SK-N-SH (cell line): ENCODE measurements at regions not wholly inside any gene's neighbourhood (a gene's known extent, or its start where the extent isn't known, plus 50 kb on each side); places are given as distances from the start of the nearest gene placed in this dataset.

Experiments used
- CTCF ChIA-PET: fragments of 300-600, 350-600 bp; formaldehyde crosslinking; extraction: SDS; loops from one replicate; lab custom pipeline; 2021; lab: Yijun Ruan, JAX
- POLR2A ChIA-PET: fragments of 350-600 bp; sonication (Branson Sonifier 250); formaldehyde crosslinking; extraction: SDS; loops from one replicate; lab custom pipeline; 2020; ENCODE audit warnings: antibody characterized with exemption, inconsistent platforms; lab: Yijun Ruan, JAX
- DNase-seq: peaks from one replicate; pipeline ENCODE4 v3.0.0; 2012
- H2AFZ ChIP-seq: fragments of 200-600 bp; sonication (generic); 2 replicates; pipeline ENCODE4 v1.8.1; 2016; ENCODE audit warnings: antibody characterized with exemption, mild to moderate bottlenecking, low read depth
- H3F3A ChIP-seq: fragments of 200-600 bp; sonication (generic); replicated peaks from 2 replicates; pipeline ENCODE3; 2016; ENCODE audit warnings: antibody characterized with exemption, mild to moderate bottlenecking; ENCODE audit not compliant: insufficient read depth
- H3K27ac ChIP-seq, 2 experiments: fragments of 200-500 bp in 1 of 2; fragments of 200-600 bp in 1 of 2; sonication (Bioruptor generic) in 1 of 2; sonication (generic), shearing (Covaris generic) in 1 of 2; 2 replicates each; pipeline versions ENCODE4 v1.5.1 to v1.6.1; 2014 to 2016; ENCODE audit warnings: low read depth in 2 of 2, inconsistent platforms in 1 of 2, low read length in 1 of 2, mild to moderate bottlenecking in 1 of 2, mixed read lengths in 1 of 2
- H3K27me3 ChIP-seq: fragments of 200-600 bp; sonication (generic), shearing (Covaris generic); 2 replicates; pipeline ENCODE4 v1.6.1; 2016; ENCODE audit warnings: mixed run types; ENCODE audit not compliant: insufficient read depth
- H3K36me3 ChIP-seq, 2 experiments: fragments of 200-500 bp in 1 of 2; fragments of 200-600 bp in 1 of 2; sonication (Bioruptor generic) in 1 of 2; sonication (generic) in 1 of 2; replicated peaks in 1 of 2; 2 replicates each; pipeline versions ENCODE3 to v1.5.1; 2014 to 2016; ENCODE audit warnings: low read length in 1 of 2, mild to moderate bottlenecking in 1 of 2; ENCODE audit not compliant: insufficient read depth in 2 of 2, control insufficient read depth in 1 of 2
- H3K4me1 ChIP-seq, 2 experiments: fragments of 200-500 bp in 1 of 2; fragments of 200-600 bp in 1 of 2; sonication (Bioruptor generic) in 1 of 2; sonication (generic), shearing (Covaris generic) in 1 of 2; 2 replicates each; pipeline versions ENCODE4 v1.5.1 to v1.6.1; 2014 to 2016; ENCODE audit warnings: low read depth in 1 of 2, low read length in 1 of 2, mixed run types in 1 of 2; ENCODE audit not compliant: insufficient read depth in 2 of 2, control insufficient read depth in 1 of 2
- H3K4me2 ChIP-seq: fragments of 200-600 bp; sonication (generic), shearing (Covaris generic); 2 replicates; pipeline ENCODE4 v1.6.1; 2017; ENCODE audit warnings: mixed run types
- H3K4me3 ChIP-seq, 2 experiments: fragments of 200-500 bp in 1 of 2; fragments of 200-600 bp in 1 of 2; sonication (Bioruptor generic) in 1 of 2; sonication (generic), shearing (Covaris generic) in 1 of 2; 2 replicates each; pipeline versions ENCODE4 v1.5.1 to v1.8.1; 2014 to 2016; ENCODE audit warnings: low read depth in 2 of 2, inconsistent platforms in 1 of 2, low read length in 1 of 2, mild to moderate bottlenecking in 1 of 2, mixed read lengths in 1 of 2, moderate library complexity in 1 of 2
- H3K79me2 ChIP-seq: fragments of 200-600 bp; sonication (generic); 2 replicates; pipeline ENCODE4 v1.8.1; 2017; ENCODE audit warnings: mild to moderate bottlenecking; ENCODE audit not compliant: insufficient read depth
- H3K9ac ChIP-seq: fragments of 200-600 bp; sonication (generic); 2 replicates; pipeline ENCODE4 v1.6.1; 2017; ENCODE audit warnings: mixed run types
- H3K9me2 ChIP-seq: fragments of 200-600 bp; sonication (generic); 2 replicates; pipeline ENCODE4 v1.6.1; 2017; ENCODE audit warnings: mixed run types
- H3K9me3 ChIP-seq: fragments of 200-600 bp; sonication (generic); 2 replicates; pipeline ENCODE4 v1.6.1; 2017; ENCODE audit warnings: mixed run types, mild to moderate bottlenecking, moderate library complexity
- H4K20me1 ChIP-seq: fragments of 200-600 bp; sonication (generic); 2 replicates; pipeline ENCODE4 v1.6.1; 2017; ENCODE audit warnings: mild to moderate bottlenecking, mixed run types; ENCODE audit not compliant: insufficient read depth
- CTCF ChIP-seq: fragments of 200-600 bp; sonication (generic); IDR thresholded peaks from 2 replicates; pipeline ENCODE4 v1.6.1; 2017; ENCODE audit warnings: antibody characterized with exemption, mild to moderate bottlenecking, moderate library complexity
- EP300 ChIP-seq, 2 experiments: IDR thresholded peaks; 2 replicates each; pipeline versions ENCODE4 v1.4.0 to v1.6.1; 2012; ENCODE audit warnings: borderline replicate concordance in 1 of 2, low read depth in 1 of 2, low read length in 1 of 2
- FOSL2 ChIP-seq: IDR thresholded peaks from 2 replicates; pipeline ENCODE4 v1.4.0; 2012; ENCODE audit warnings: low read depth, mild to moderate bottlenecking, moderate library complexity, borderline replicate concordance
- GATA2 ChIP-seq: sonication (generic); formaldehyde crosslinking; IDR thresholded peaks from 2 replicates; pipeline ENCODE4 v1.5.0; 2020; ENCODE audit warnings: mild to moderate bottlenecking, missing genetic modification reagents
- IRF3 ChIP-seq: fragments of 150-350 bp; IDR thresholded peaks from 2 replicates; pipeline ENCODE4 v1.6.1; 2016; ENCODE audit warnings: mild to moderate bottlenecking, low read depth, low read length
- MAX ChIP-seq: IDR thresholded peaks from 2 replicates; pipeline ENCODE4 v1.4.0; 2012; ENCODE audit warnings: low read depth
- MXI1 ChIP-seq: IDR thresholded peaks from 2 replicates; pipeline ENCODE4 v1.6.1; 2012; ENCODE audit warnings: mild to moderate bottlenecking, low read depth, low read length, improper control_type of control experiment
- NFIC ChIP-seq: IDR thresholded peaks from 2 replicates; pipeline ENCODE4 v1.4.0; 2012; ENCODE audit warnings: borderline replicate concordance
- NRF1 ChIP-seq: IDR thresholded peaks from 2 replicates; pipeline ENCODE4 v1.6.1; 2012; ENCODE audit warnings: low read depth, mild to moderate bottlenecking, low read length
- RCOR1 ChIP-seq: fragments of 150-350 bp; IDR thresholded peaks from 2 replicates; pipeline ENCODE4 v1.6.1; 2017; ENCODE audit warnings: antibody characterized with exemption, low read length
- RFX5 ChIP-seq: IDR thresholded peaks from 2 replicates; pipeline ENCODE4 v1.6.1; 2012; ENCODE audit warnings: mild to moderate bottlenecking, improper control_type of control experiment, low read length
- SMC3 ChIP-seq: IDR thresholded peaks from 2 replicates; pipeline ENCODE4 v1.6.1; 2012; ENCODE audit warnings: low read depth, low read length, improper control_type of control experiment
- TCF12 ChIP-seq: IDR thresholded peaks from 2 replicates; pipeline ENCODE4 v1.4.0; 2012
- TEAD4 ChIP-seq: IDR thresholded peaks from 2 replicates; pipeline ENCODE4 v1.4.0; 2012; ENCODE audit warnings: mild to moderate bottlenecking, borderline replicate concordance; ENCODE audit not compliant: insufficient read depth
- USF1 ChIP-seq: IDR thresholded peaks from 2 replicates; pipeline ENCODE4 v1.4.0; 2012; ENCODE audit warnings: low read depth, borderline replicate concordance
- USF2 ChIP-seq: fragments of 150-350 bp; IDR thresholded peaks from 2 replicates; pipeline ENCODE4 v1.6.1; 2017; ENCODE audit warnings: antibody characterized with exemption, low read length, low read depth, borderline replicate concordance
- ZBTB33 ChIP-seq: IDR thresholded peaks from 2 replicates; pipeline ENCODE4 v1.4.0; 2012; ENCODE audit warnings: low read depth, borderline replicate concordance
- WGBS: methylation state at CpG from one replicate; pipeline ENCODE4 v1.1.6; 2017; ENCODE audit warnings: low lambda C conversion rate; 5-methylcytosine and 5-hydroxymethylcytosine counted together

- no peaks in the 10 kb centered on the region for H3K79me2 ChIP-seq
- no peak overlapping the region for H3K9ac ChIP-seq
- no peak overlapping the region for H2AFZ ChIP-seq
- CTCF ChIA-PET = no interaction called here
- no peak overlapping the region for H3K27ac ChIP-seq
- H4K20me1 ChIP-seq = no peaks in the 10 kb centered on the region
- H3K27me3 ChIP-seq = no peaks in the 10 kb centered on the region
- no peaks in the 10 kb centered on the region for H3K9me3 ChIP-seq
- TF ChIP-seq USF1 (no peak), IRF3 (no peak), USF2 (no peak), SMC3 (no peak), FOSL2 (no peak), EP300 (IDR thresholded peaks at IDR 0.05; ENCODE audit: borderline replicate concordance in 1 of 2, low read depth in 1 of 2, low read length in 1 of 2) (no peak), TEAD4 (no peak), NRF1 (no peak), MXI1 (no peak), MAX (no peak), RCOR1 (no peak), TCF12 (no peak), NFIC (no peak)
- TF ChIP-seq, all 33 proteins: peak for 0
- Histone ChIP-seq H3K4me1 (no peaks in the 10 kb centered on the region; a peak in 1 of 4 replicates), H3F3A (no peaks in the 10 kb centered on the region), H3K4me3 (no peak overlapping the region), H3K36me3 (no peaks in the 10 kb centered on the region), H3K4me2 (no peak overlapping the region), H3K9me2 (no peaks in the 10 kb centered on the region)
- POLR2A ChIA-PET = no interaction called here
- WGBS = 16% methylated on average over 4 of the region's 4 CpGs
- DNase-seq = no peak
These were observed 171.2 kb upstream of the DMAC1 start for GRCh38 chr9:7970681-7971330.

- TF ChIP-seq RFX5 = no peak
- TF ChIP-seq EP300 (IDR thresholded peaks at IDR 0.05; ENCODE audit: borderline replicate concordance in 1 of 2, low read depth in 1 of 2, low read length in 1 of 2) = no peak
- no peak for TF ChIP-seq ZBTB33
- TF ChIP-seq CTCF = no peak
- TF ChIP-seq GATA2 (CRISPR knock-in tag) = no peak
- TF ChIP-seq, all 33 proteins: peak for 0
- 56% methylated on average over 3 of the region's 3 CpGs for WGBS
- no peaks in the 10 kb centered on the region for H3K9me2 ChIP-seq
These were observed 169.1 kb upstream of the DMAC1 start for GRCh38 chr9:7968687-7969086.

More at GRCh38 chr9:7968687-7969086, 169.1 kb upstream of the DMAC1 start:
- H3K36me3 ChIP-seq = no peaks in the 10 kb centered on the region
- H3K4me3 ChIP-seq = no peak overlapping the region
- no peaks in the 10 kb centered on the region for H3K27me3 ChIP-seq
- no peaks in the 10 kb centered on the region for H3K9me3 ChIP-seq
- no peak overlapping the region for H3K27ac ChIP-seq
- ChIA-PET CTCF (no interaction called here), POLR2A (no interaction called here)
- H4K20me1 ChIP-seq = no peaks in the 10 kb centered on the region
- H3F3A ChIP-seq = no peaks in the 10 kb centered on the region
- H2AFZ ChIP-seq = no peak overlapping the region
- no peak overlapping the region for H3K4me2 ChIP-seq
- no peak overlapping the region for H3K9ac ChIP-seq
- no peak for DNase-seq
- no peaks in the 10 kb centered on the region for H3K79me2 ChIP-seq
- H3K4me1 ChIP-seq = no peaks in the 10 kb centered on the region; a peak in 1 of 4 replicates
